ENCODE measurements at regions not wholly inside any gene's neighbourhood (a gene's known extent, or its start where the extent isn't known, plus 50 kb on each side); places are given as distances from the start of the nearest gene placed in this dataset.

- intact Hi-C loops (cut with DNase I; ENCODE audit: low total_unique reads), result no loop called here
- 30 to 59% methylated on average over 1 of the region's 1 CpG for WGBS, 2 donors
- H3K4me3 ChIP-seq, result no peak overlapping the region
- no peaks in the 10 kb centered on the region for H3K27me3 ChIP-seq
- DNase-seq, result no peak
- no peaks in the 10 kb centered on the region for H3K36me3 ChIP-seq (ENCODE audit: low read depth, missing control alignments)
- H3K9me3 ChIP-seq, result no peaks in the 10 kb centered on the region
- TF ChIP-seq CTCF (IDR thresholded peaks at IDR 0.05) (no peak), POLR2A (IDR thresholded peaks at IDR 0.05) (no peak)
- H3K4me1 ChIP-seq, result peaks cover 6% of the 10 kb centered on the region
- H3K27ac ChIP-seq, result no peak overlapping the region
These were observed 214.0 kb downstream of the ENC1 start for GRCh38 chr5:74426506-74426905.

DNA sequence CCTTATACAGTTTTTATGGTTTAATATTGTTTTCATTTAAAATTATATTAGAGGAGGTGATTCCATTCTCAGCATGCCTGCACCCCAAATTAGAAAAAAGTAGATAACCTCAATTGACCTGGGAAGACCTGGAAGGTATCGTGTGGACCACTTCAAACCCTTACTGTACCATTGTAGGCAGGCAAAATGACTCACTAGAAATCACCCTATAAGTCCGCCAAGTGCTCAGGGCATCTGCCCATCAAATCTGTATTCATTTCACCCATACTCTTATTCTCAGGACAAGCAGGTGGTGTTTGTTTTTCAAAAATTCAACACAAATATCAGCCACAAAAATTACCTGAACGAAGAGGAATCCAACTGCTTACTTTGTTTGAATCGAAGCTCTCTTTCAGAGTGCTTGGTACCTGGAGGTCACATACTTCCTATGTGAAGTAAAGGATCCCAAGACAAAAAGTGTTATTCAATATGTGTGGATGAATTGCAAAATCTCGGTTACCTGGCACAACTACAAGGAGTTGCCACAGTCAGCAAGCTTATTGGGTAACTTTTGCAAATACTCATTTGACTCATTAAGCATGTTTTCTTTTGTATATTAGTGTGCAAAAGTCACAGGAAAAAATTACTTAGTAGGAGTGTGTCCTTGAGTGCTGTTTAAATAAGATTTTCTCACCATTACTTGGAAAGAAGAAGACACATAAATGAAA lies 216.2 kb downstream of the ENC1 start:
- no peak overlapping the region for H3K4me3 ChIP-seq
- H3K27me3 ChIP-seq, result no peaks in the 10 kb centered on the region
- no peak overlapping the region for H3K27ac ChIP-seq
- intact Hi-C loops (cut with DNase I; ENCODE audit: low total_unique reads), result no loop called here
- DNase-seq, result no peak
- WGBS, 2 donors, result 93 to 97% methylated on average over 5 of the region's 5 CpGs
- H3K4me1 ChIP-seq, result peaks cover 6% of the 10 kb centered on the region
- no peaks in the 10 kb centered on the region for H3K9me3 ChIP-seq
- TF ChIP-seq CTCF (IDR thresholded peaks at IDR 0.05), result no peak
- no peak for TF ChIP-seq POLR2A (IDR thresholded peaks at IDR 0.05)
- no peaks in the 10 kb centered on the region for H3K36me3 ChIP-seq (ENCODE audit: low read depth, missing control alignments)

DNA sequence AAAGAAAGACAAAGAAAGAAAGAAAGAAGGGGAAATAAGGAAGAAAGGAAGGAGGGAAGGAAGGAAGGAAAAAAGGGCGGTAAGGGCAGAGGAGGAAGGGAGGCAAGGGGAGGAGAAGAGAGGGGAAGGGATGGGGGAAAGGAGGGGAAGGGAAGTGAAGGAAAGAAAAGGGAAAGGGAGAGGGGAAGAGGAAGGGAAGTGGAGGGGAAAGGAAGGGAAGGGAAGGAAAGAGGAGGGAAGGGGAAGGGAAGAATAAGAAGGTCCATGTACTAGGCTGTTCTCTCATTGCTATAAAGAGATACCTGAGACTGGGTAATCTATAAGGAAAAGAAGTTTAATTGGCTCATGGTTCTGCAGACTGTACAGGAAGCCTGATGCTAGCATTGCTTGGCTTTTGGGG lies 217.1 kb downstream of the ENC1 start:
- H3K27me3 ChIP-seq, result no peaks in the 10 kb centered on the region
- H3K4me3 ChIP-seq, result no peak overlapping the region
- intact Hi-C loops (cut with DNase I; ENCODE audit: low total_unique reads), result no loop called here
- H3K36me3 ChIP-seq (ENCODE audit: low read depth, missing control alignments), result no peaks in the 10 kb centered on the region
- no peak for DNase-seq
- no peaks in the 10 kb centered on the region for H3K9me3 ChIP-seq
- peaks cover 6% of the 10 kb centered on the region for H3K4me1 ChIP-seq
- WGBS, 2 donors, result 95 to 97% methylated on average over 1 of the region's 1 CpG
- TF ChIP-seq CTCF (IDR thresholded peaks at IDR 0.05), result no peak
- TF ChIP-seq POLR2A (IDR thresholded peaks at IDR 0.05), result no peak
- no peak overlapping the region for H3K27ac ChIP-seq

- H3K27ac ChIP-seq, result no peak overlapping the region
- no peak for DNase-seq
- intact Hi-C loops (cut with DNase I; ENCODE audit: low total_unique reads), result no loop called here
- TF ChIP-seq CTCF (IDR thresholded peaks at IDR 0.05), result no peak
- TF ChIP-seq POLR2A (IDR thresholded peaks at IDR 0.05), result no peak
- no peaks in the 10 kb centered on the region for H3K36me3 ChIP-seq (ENCODE audit: low read depth, missing control alignments)
- no peaks in the 10 kb centered on the region for H3K27me3 ChIP-seq
- peaks cover 6% of the 10 kb centered on the region for H3K4me1 ChIP-seq
- H3K4me3 ChIP-seq, result no peak overlapping the region
- 91 to 92% methylated on average over 4 of the region's 4 CpGs for WGBS, 2 donors
- no peaks in the 10 kb centered on the region for H3K9me3 ChIP-seq
These were observed 217.9 kb downstream of the ENC1 start for GRCh38 chr5:74422671-74423070.

DNA sequence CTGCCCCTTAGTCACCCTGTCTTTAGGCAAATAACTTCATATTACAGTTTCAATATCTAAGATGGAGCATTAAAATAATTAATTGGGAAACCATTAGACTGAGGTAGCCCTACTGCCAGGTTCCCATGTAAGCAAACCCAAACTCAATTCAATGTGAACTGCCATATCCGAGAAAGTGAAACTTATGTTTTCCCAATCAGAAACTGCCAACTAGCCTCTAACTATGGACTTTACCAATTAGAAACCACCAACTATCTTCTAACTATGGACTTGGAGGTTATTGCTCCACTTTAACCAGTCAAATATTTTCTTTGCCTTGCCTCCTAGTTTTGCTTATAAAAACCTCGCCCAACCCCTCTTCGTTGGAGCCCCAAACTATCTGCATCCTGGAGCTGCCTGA lies 218.5 kb downstream of the ENC1 start:
- H3K27me3 ChIP-seq, result no peaks in the 10 kb centered on the region
- no peak for TF ChIP-seq POLR2A (IDR thresholded peaks at IDR 0.05)
- TF ChIP-seq CTCF (IDR thresholded peaks at IDR 0.05), result no peak
- 64 to 94% methylated on average over 3 of the region's 3 CpGs for WGBS, 2 donors

More for the DNA sequence above, 218.5 kb downstream of the ENC1 start:
- Histone ChIP-seq H3K9me3 (no peaks in the 10 kb centered on the region), H3K27ac (no peak overlapping the region), H3K36me3 (ENCODE audit: low read depth, missing control alignments) (no peaks in the 10 kb centered on the region), H3K4me3 (no peak overlapping the region), H3K4me1 (peaks cover 6% of the 10 kb centered on the region)
- DNase-seq, result no peak
- intact Hi-C loops (cut with DNase I; ENCODE audit: low total_unique reads), result no loop called here

Data from testis (tissue), 2 donors.